ENCODE measurements at regions not wholly inside any gene's neighbourhood (a gene's known extent, or its start where the extent isn't known, plus 50 kb on each side); places are given as distances from the start of the nearest gene placed in this dataset.
"Not testable (repeated sequence)": the region's sequence is repeated elsewhere in the genome, so short reads cannot be mapped to it uniquely, and the experiment has no call there.

- Mint-ChIP-seq H3K9me3 (ENCODE audit: unreplicated experiment) (no peaks in the 10 kb centered on the region), H3K36me3 (ENCODE audit: insufficient read depth, unreplicated experiment) (no peaks in the 10 kb centered on the region), H3K27ac (ENCODE audit: low read depth, unreplicated experiment) (no peak overlapping the region), H3K4me3 (ENCODE audit: unreplicated experiment) (no peak overlapping the region), H3K4me1 (ENCODE audit: insufficient read depth, unreplicated experiment) (peaks cover 13% of the 10 kb centered on the region), H3K27me3 (ENCODE audit: insufficient read depth, unreplicated experiment) (no peaks in the 10 kb centered on the region)
- ChIA-PET CTCF (no interaction called here), POLR2A (interaction anchor here (0.6 kb wide), 1 partner anchor 69 kb away, joined by 4 read pairs; no protein-coding TSS in a partner anchor)
- no peak for DNase-seq (ENCODE audit: unreplicated experiment)
- BruUV-seq (replicated peaks) = no TSS peak
- TF ChIP-seq CTCF (IDR thresholded peaks at IDR 0.05; ENCODE audit: unreplicated experiment) = no peak
- intact Hi-C loops (cut with micrococcal nuclease) = no loop called here
Measured at GRCh38 chr2:54040685-54041084, 69.9 kb upstream of the PSME4 start.

GRCh38 chr2:54040250-54040649, 69.5 kb upstream of the PSME4 start:
- BruUV-seq (replicated peaks) = no TSS peak
- Mint-ChIP-seq H3K36me3 (ENCODE audit: insufficient read depth, unreplicated experiment) (no peaks in the 10 kb centered on the region), H3K9me3 (ENCODE audit: unreplicated experiment) (no peaks in the 10 kb centered on the region), H3K4me3 (ENCODE audit: unreplicated experiment) (no peak overlapping the region), H3K4me1 (ENCODE audit: insufficient read depth, unreplicated experiment) (peaks cover 13% of the 10 kb centered on the region), H3K27ac (ENCODE audit: low read depth, unreplicated experiment) (no peak overlapping the region), H3K27me3 (ENCODE audit: insufficient read depth, unreplicated experiment) (no peaks in the 10 kb centered on the region)
- ChIA-PET POLR2A (interaction anchor here (0.7 kb wide), 1 partner anchor 62 kb away, joined by 3 read pairs; no protein-coding TSS in a partner anchor), CTCF (interaction anchor here (1.1 kb wide), 1 partner anchor 13 kb away, joined by 7 read pairs; no protein-coding TSS in a partner anchor)
- intact Hi-C loops (cut with micrococcal nuclease) = no loop called here
- no peak for DNase-seq (ENCODE audit: unreplicated experiment)
- no peak for TF ChIP-seq CTCF (IDR thresholded peaks at IDR 0.05; ENCODE audit: unreplicated experiment)

- Mint-ChIP-seq H3K27me3 (ENCODE audit: insufficient read depth, unreplicated experiment) (no peaks in the 10 kb centered on the region), H3K9me3 (ENCODE audit: unreplicated experiment) (no peaks in the 10 kb centered on the region), H3K4me3 (ENCODE audit: unreplicated experiment) (no peak overlapping the region), H3K36me3 (ENCODE audit: insufficient read depth, unreplicated experiment) (no peaks in the 10 kb centered on the region), H3K4me1 (ENCODE audit: insufficient read depth, unreplicated experiment) (peaks cover 9% of the 10 kb centered on the region), H3K27ac (ENCODE audit: low read depth, unreplicated experiment) (no peak overlapping the region)
- TF ChIP-seq CTCF (IDR thresholded peaks at IDR 0.05; ENCODE audit: unreplicated experiment) = no peak
- DNase-seq (ENCODE audit: unreplicated experiment) = peak; percentile 63
- intact Hi-C loops (cut with micrococcal nuclease) = no loop called here
- BruUV-seq (replicated peaks) = no TSS peak
- POLR2A ChIA-PET = interaction anchor here (0.5 to 1.2 kb wide), 4 partner anchors 22 to 253 kb away, joined by 3 to 4 read pairs (median 4); no protein-coding TSS in a partner anchor
- CTCF ChIA-PET = interaction anchor here (0.6 to 1.1 kb wide), 4 partner anchors 18 to 425 kb away, joined by 3 to 4 read pairs (median 3); no protein-coding TSS in a partner anchor
Measured at GRCh38 chr2:54038835-54039234, 68.0 kb upstream of the PSME4 start.

- CTCF ChIA-PET; H3K27me3 Mint-ChIP-seq (ENCODE audit: insufficient read depth, unreplicated experiment); BruUV-seq (replicated peaks); DNase-seq (ENCODE audit: unreplicated experiment); H3K27ac Mint-ChIP-seq (ENCODE audit: low read depth, unreplicated experiment); H3K4me3 Mint-ChIP-seq (ENCODE audit: unreplicated experiment); POLR2A ChIA-PET; intact Hi-C loops (cut with micrococcal nuclease); H3K36me3 Mint-ChIP-seq (ENCODE audit: insufficient read depth, unreplicated experiment); H3K4me1 Mint-ChIP-seq (ENCODE audit: insufficient read depth, unreplicated experiment); H3K9me3 Mint-ChIP-seq (ENCODE audit: unreplicated experiment): not testable (repeated sequence)
Measured at GRCh38 chr2:54031288-54031687, 60.5 kb upstream of the PSME4 start.

- ChIA-PET CTCF (no interaction called here), POLR2A (no interaction called here)
- intact Hi-C loops (cut with micrococcal nuclease) = no loop called here
- Mint-ChIP-seq H3K27ac (ENCODE audit: low read depth, unreplicated experiment) (no peak overlapping the region), H3K9me3 (ENCODE audit: unreplicated experiment) (no peaks in the 10 kb centered on the region), H3K4me3 (ENCODE audit: unreplicated experiment) (no peak overlapping the region), H3K27me3 (ENCODE audit: insufficient read depth, unreplicated experiment) (no peaks in the 10 kb centered on the region), H3K4me1 (ENCODE audit: insufficient read depth, unreplicated experiment) (no peaks in the 10 kb centered on the region), H3K36me3 (ENCODE audit: insufficient read depth, unreplicated experiment) (no peaks in the 10 kb centered on the region)
- no peak for DNase-seq (ENCODE audit: unreplicated experiment)
- BruUV-seq (replicated peaks) = no TSS peak
- TF ChIP-seq CTCF (IDR thresholded peaks at IDR 0.05; ENCODE audit: unreplicated experiment) = no peak
Measured at GRCh38 chr2:54030806-54031205, 60.0 kb upstream of the PSME4 start.

All from MCF 10A (cell line).